ENCODE measurements at regions not wholly inside any gene's neighbourhood (a gene's known extent, or its start where the extent isn't known, plus 50 kb on each side); places are given as distances from the start of the nearest gene placed in this dataset.

DNA sequence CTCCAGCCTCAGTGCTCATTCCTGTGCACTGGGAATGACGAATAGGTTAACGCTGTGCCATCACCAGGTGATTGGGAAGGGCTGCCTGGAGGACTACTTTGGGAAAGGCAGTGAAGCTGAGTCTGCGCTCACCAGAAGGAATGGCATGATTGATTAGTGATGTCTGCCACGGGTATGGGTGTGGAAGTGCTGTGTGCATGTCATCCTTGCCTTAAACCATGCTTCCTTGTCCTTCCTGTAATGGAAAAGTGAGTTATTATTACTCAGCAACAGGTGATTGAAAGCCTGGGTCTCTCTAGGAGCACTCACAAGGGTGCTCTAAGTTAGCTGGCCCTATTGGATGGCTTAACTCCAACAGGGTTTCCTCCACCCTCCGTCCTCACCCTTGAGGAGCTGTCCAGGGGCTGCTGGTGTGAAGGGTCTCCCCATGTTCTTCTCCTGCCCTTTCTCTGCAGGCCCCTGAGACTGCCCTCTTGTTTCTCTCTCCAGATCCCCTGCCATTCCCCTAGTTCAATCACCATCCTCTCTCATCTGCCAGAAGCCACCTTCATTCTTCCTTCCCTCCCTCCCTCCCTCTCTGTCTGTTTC is 121.9 kb upstream of the NECTIN1 start:
- TF ChIP-seq, protein P1, sequence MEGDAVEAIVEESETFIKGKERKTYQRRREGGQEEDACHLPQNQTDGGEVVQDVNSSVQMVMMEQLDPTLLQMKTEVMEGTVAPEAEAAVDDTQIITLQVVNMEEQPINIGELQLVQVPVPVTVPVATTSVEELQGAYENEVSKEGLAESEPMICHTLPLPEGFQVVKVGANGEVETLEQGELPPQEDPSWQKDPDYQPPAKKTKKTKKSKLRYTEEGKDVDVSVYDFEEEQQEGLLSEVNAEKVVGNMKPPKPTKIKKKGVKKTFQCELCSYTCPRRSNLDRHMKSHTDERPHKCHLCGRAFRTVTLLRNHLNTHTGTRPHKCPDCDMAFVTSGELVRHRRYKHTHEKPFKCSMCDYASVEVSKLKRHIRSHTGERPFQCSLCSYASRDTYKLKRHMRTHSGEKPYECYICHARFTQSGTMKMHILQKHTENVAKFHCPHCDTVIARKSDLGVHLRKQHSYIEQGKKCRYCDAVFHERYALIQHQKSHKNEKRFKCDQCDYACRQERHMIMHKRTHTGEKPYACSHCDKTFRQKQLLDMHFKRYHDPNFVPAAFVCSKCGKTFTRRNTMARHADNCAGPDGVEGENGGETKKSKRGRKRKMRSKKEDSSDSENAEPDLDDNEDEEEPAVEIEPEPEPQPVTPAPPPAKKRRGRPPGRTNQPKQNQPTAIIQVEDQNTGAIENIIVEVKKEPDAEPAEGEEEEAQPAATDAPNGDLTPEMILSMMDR (IDR thresholded peaks at IDR 0.05; ENCODE audit: low read depth, low read length, missing input control): no peak
- TF ChIP-seq RAD21 (IDR thresholded peaks at IDR 0.05): no peak
- TF ChIP-seq GABPA (IDR thresholded peaks at IDR 0.05 in 1 of 2, conservative IDR thresholded peaks at IDR 0.05 in 1 of 2): no peak
- TF ChIP-seq HNF4A (conservative IDR thresholded peaks at IDR 0.05): no peak
- TF ChIP-seq, protein P2, sequence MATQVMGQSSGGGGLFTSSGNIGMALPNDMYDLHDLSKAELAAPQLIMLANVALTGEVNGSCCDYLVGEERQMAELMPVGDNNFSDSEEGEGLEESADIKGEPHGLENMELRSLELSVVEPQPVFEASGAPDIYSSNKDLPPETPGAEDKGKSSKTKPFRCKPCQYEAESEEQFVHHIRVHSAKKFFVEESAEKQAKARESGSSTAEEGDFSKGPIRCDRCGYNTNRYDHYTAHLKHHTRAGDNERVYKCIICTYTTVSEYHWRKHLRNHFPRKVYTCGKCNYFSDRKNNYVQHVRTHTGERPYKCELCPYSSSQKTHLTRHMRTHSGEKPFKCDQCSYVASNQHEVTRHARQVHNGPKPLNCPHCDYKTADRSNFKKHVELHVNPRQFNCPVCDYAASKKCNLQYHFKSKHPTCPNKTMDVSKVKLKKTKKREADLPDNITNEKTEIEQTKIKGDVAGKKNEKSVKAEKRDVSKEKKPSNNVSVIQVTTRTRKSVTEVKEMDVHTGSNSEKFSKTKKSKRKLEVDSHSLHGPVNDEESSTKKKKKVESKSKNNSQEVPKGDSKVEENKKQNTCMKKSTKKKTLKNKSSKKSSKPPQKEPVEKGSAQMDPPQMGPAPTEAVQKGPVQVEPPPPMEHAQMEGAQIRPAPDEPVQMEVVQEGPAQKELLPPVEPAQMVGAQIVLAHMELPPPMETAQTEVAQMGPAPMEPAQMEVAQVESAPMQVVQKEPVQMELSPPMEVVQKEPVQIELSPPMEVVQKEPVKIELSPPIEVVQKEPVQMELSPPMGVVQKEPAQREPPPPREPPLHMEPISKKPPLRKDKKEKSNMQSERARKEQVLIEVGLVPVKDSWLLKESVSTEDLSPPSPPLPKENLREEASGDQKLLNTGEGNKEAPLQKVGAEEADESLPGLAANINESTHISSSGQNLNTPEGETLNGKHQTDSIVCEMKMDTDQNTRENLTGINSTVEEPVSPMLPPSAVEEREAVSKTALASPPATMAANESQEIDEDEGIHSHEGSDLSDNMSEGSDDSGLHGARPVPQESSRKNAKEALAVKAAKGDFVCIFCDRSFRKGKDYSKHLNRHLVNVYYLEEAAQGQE (IDR thresholded peaks at IDR 0.05): no peak
- TF ChIP-seq JUND (IDR thresholded peaks at IDR 0.05): no peak
- TF ChIP-seq, protein P3, sequence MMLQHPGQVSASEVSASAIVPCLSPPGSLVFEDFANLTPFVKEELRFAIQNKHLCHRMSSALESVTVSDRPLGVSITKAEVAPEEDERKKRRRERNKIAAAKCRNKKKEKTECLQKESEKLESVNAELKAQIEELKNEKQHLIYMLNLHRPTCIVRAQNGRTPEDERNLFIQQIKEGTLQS (IDR thresholded peaks at IDR 0.05): no peak
- TF ChIP-seq YY1 (IDR thresholded peaks at IDR 0.05): no peak
- TF ChIP-seq SP1 (IDR thresholded peaks at IDR 0.05): no peak
- no peak for TF ChIP-seq EGR1 (IDR thresholded peaks at IDR 0.05; ENCODE audit: low read depth in 2 of 2)

All from liver (tissue), 3 donors.